A549 (cell line): ENCODE measurements at regions not wholly inside any gene's neighbourhood (a gene's known extent, or its start where the extent isn't known, plus 50 kb on each side); places are given as distances from the start of the nearest gene placed in this dataset.

Source experiments
- CTCF ChIP-seq: fragments of >200 bp; sonication (Bioruptor Twin); formaldehyde crosslinking; IDR thresholded peaks from 3 replicates; pipeline ENCODE4 v1.5.1; 2016
- EHMT2 ChIP-seq: fragments of 200-600 bp; sonication (generic); IDR thresholded peaks from 2 replicates; pipeline ENCODE4 v1.6.1; 2016; ENCODE audit warnings: antibody characterized with exemption, low read depth, mild to moderate bottlenecking, moderate library complexity
- EP300 ChIP-seq, 2 experiments: fragments of >200 bp; sonication (Bioruptor Twin); formaldehyde crosslinking; IDR thresholded peaks; 2 replicates in 1 of 2; 3 replicates in 1 of 2; pipeline ENCODE4 v1.6.1; 2016 to 2017
- GATA3 ChIP-seq: IDR thresholded peaks from 2 replicates; pipeline ENCODE4 v1.6.1; 2012; ENCODE audit warnings: borderline replicate concordance
- HDAC2 ChIP-seq: fragments of 200-600 bp; sonication (generic); IDR thresholded peaks from 2 replicates; pipeline ENCODE4 v1.6.1; 2016
- HMGXB4 ChIP-seq: fragments of 250-450 bp; sonication (Bioruptor Pico); IDR thresholded peaks from 2 replicates; pipeline ENCODE4 v1.5.0; 2021; ENCODE audit warnings: mild to moderate bottlenecking, moderate library complexity, borderline replicate concordance
- MAX ChIP-seq: IDR thresholded peaks from 2 replicates; pipeline ENCODE4 v1.6.1; 2012
- POLR2A ChIP-seq: IDR thresholded peaks from 2 replicates; pipeline ENCODE4 v1.6.1; 2012; ENCODE audit warnings: mild to moderate bottlenecking, low read length
- POLR2AphosphoS2 ChIP-seq: conservative IDR thresholded peaks from 2 replicates; pipeline ENCODE4 v1.6.1; 2012; ENCODE audit warnings: low read length, improper control_type of control experiment, inconsistent platforms
- REST ChIP-seq: fragments of 200-600 bp; sonication (generic); IDR thresholded peaks from 2 replicates; pipeline ENCODE4 v1.6.1; 2016; ENCODE audit warnings: antibody characterized with exemption, mild to moderate bottlenecking, moderate library complexity

- TF ChIP-seq REST (no peak), EHMT2 (no peak), HMGXB4 (CRISPR knock-in tag) (no peak), POLR2A (no peak), EP300 (IDR thresholded peaks at IDR 0.05) (no peak), CTCF (no peak), MAX (no peak), POLR2AphosphoS2 (no peak), GATA3 (no peak), HDAC2 (no peak)
Observed at GRCh38 chr12:105461271-105461943, 130.9 kb downstream of the C12orf75 start.
